ENCODE measurements at regions not wholly inside any gene's neighbourhood (a gene's known extent, or its start where the extent isn't known, plus 50 kb on each side); places are given as distances from the start of the nearest gene placed in this dataset.
"Not testable (repeated sequence)": the region's sequence is repeated elsewhere in the genome, so short reads cannot be mapped to it uniquely, and the experiment has no call there.

- DNase-seq (ENCODE audit: low read depth) = no peak
- no peak overlapping the region for H3K4me3 ChIP-seq (ENCODE audit: control insufficient read depth, low read depth, low read length)
- no peak for TF ChIP-seq CTCF (IDR thresholded peaks at IDR 0.05; ENCODE audit: control insufficient read depth, insufficient read depth, low read depth, low read length, missing control alignments)
Measured at GRCh38 chr12:47409310-47409987, 296.4 kb downstream of the RPAP3 start.

- H3K4me3 ChIP-seq (ENCODE audit: control insufficient read depth, low read depth, low read length) = no peak overlapping the region
- DNase-seq (ENCODE audit: low read depth) = no peak
- no peak for TF ChIP-seq CTCF (IDR thresholded peaks at IDR 0.05; ENCODE audit: control insufficient read depth, insufficient read depth, low read depth, low read length, missing control alignments)
Measured at GRCh38 chr12:47408171-47408871, 297.5 kb downstream of the RPAP3 start.

GRCh38 chr12:47407463-47408129 is 298.2 kb downstream of the RPAP3 start:
- DNase-seq (ENCODE audit: low read depth) = no peak
- no peak overlapping the region for H3K4me3 ChIP-seq (ENCODE audit: control insufficient read depth, low read depth, low read length)
- TF ChIP-seq CTCF (IDR thresholded peaks at IDR 0.05; ENCODE audit: control insufficient read depth, insufficient read depth, low read depth, low read length, missing control alignments) = no peak

GRCh38 chr12:47403681-47404080 is 302.1 kb downstream of the RPAP3 start:
- no peak for DNase-seq (ENCODE audit: low read depth)
- no peak for TF ChIP-seq CTCF (IDR thresholded peaks at IDR 0.05; ENCODE audit: control insufficient read depth, insufficient read depth, low read depth, low read length, missing control alignments)
- no peak overlapping the region for H3K4me3 ChIP-seq (ENCODE audit: control insufficient read depth, low read depth, low read length)

- H3K4me3 ChIP-seq (ENCODE audit: control insufficient read depth, low read depth, low read length); DNase-seq (ENCODE audit: low read depth): not testable (repeated sequence)
Measured at GRCh38 chr12:47401196-47401595, 304.6 kb downstream of the RPAP3 start.

GRCh38 chr12:47400266-47400665 is 305.6 kb downstream of the RPAP3 start:
- no peak for DNase-seq (ENCODE audit: low read depth)
- H3K4me3 ChIP-seq (ENCODE audit: control insufficient read depth, low read depth, low read length) = no peak overlapping the region

More at GRCh38 chr12:47400266-47400665, 305.6 kb downstream of the RPAP3 start:
- TF ChIP-seq CTCF (IDR thresholded peaks at IDR 0.05; ENCODE audit: control insufficient read depth, insufficient read depth, low read depth, low read length, missing control alignments) = no peak

Measured in AG09309 (cell line).